ENCODE measurements at regions not wholly inside any gene's neighbourhood (a gene's known extent, or its start where the extent isn't known, plus 50 kb on each side); places are given as distances from the start of the nearest gene placed in this dataset.
"Not testable (repeated sequence)": the region's sequence is repeated elsewhere in the genome, so short reads cannot be mapped to it uniquely, and the experiment has no call there.

- in situ Hi-C loops (cut with HindIII; ENCODE audit: low sequenced_read_pairs), result no loop called here
Observed at GRCh38 chr13:104584481-104584880, 1518.3 kb upstream of the SLC10A2 start.

- in situ Hi-C loops (cut with HindIII; ENCODE audit: low sequenced_read_pairs), result no loop called here
Observed at GRCh38 chr13:104580931-104581330, 1514.7 kb upstream of the SLC10A2 start.

- in situ Hi-C loops (cut with HindIII; ENCODE audit: low sequenced_read_pairs), result no loop called here
Observed at GRCh38 chr13:104577071-104577815, 1511.0 kb upstream of the SLC10A2 start.

GRCh38 chr13:104571893-104572229, 1505.6 kb upstream of the SLC10A2 start:
- in situ Hi-C loops (cut with HindIII; ENCODE audit: low sequenced_read_pairs), result loop anchor here (25.0 kb wide), 1 partner anchor 1965 kb away; the partner anchor contains the start of gene EFNB2

GRCh38 chr13:104571161-104571892, 1505.1 kb upstream of the SLC10A2 start:
- in situ Hi-C loops (cut with HindIII; ENCODE audit: low sequenced_read_pairs), result loop anchor here (25.0 kb wide), 1 partner anchor 1966 kb away; the partner anchor contains the start of gene EFNB2

GRCh38 chr13:104567114-104567513, 1500.9 kb upstream of the SLC10A2 start:
- in situ Hi-C loops (cut with HindIII; ENCODE audit: low sequenced_read_pairs), result loop anchor here (25.0 kb wide), 1 partner anchor 1970 kb away; the partner anchor contains the start of gene EFNB2

GRCh38 chr13:104565888-104566287, 1499.7 kb upstream of the SLC10A2 start:
- in situ Hi-C loops (cut with HindIII; ENCODE audit: low sequenced_read_pairs), result loop anchor here (25.0 kb wide), 1 partner anchor 1971 kb away; the partner anchor contains the start of gene EFNB2

GRCh38 chr13:104553896-104554295, 1487.7 kb upstream of the SLC10A2 start:
- in situ Hi-C loops (cut with HindIII; ENCODE audit: low sequenced_read_pairs), result loop anchor here (25.0 kb wide), 1 partner anchor 1983 kb away; the partner anchor contains the start of gene EFNB2

- in situ Hi-C loops (cut with HindIII; ENCODE audit: low sequenced_read_pairs), result loop anchor here (25.0 kb wide), 1 partner anchor 1984 kb away; the partner anchor contains the start of gene EFNB2
Observed at GRCh38 chr13:104553186-104553585, 1487.0 kb upstream of the SLC10A2 start.

- in situ Hi-C loops (cut with HindIII; ENCODE audit: low sequenced_read_pairs), result no loop called here
Observed at GRCh38 chr13:104534847-104535246, 1468.6 kb upstream of the SLC10A2 start.

- in situ Hi-C loops (cut with HindIII; ENCODE audit: low sequenced_read_pairs), result no loop called here
Observed at GRCh38 chr13:104532132-104532531, 1465.9 kb upstream of the SLC10A2 start.

- in situ Hi-C loops (cut with HindIII; ENCODE audit: low sequenced_read_pairs), result no loop called here
Observed at GRCh38 chr13:104530741-104531140, 1464.5 kb upstream of the SLC10A2 start.

GRCh38 chr13:104526561-104526960, 1460.3 kb upstream of the SLC10A2 start:
- in situ Hi-C loops (cut with HindIII; ENCODE audit: low sequenced_read_pairs), result no loop called here

- in situ Hi-C loops (cut with HindIII; ENCODE audit: low sequenced_read_pairs), result no loop called here
Observed at GRCh38 chr13:104525467-104525866, 1459.2 kb upstream of the SLC10A2 start.

GRCh38 chr13:104522235-104523072, 1456.2 kb upstream of the SLC10A2 start:
- in situ Hi-C loops (cut with HindIII; ENCODE audit: low sequenced_read_pairs), result no loop called here

- in situ Hi-C loops (cut with HindIII; ENCODE audit: low sequenced_read_pairs), result no loop called here
Observed at GRCh38 chr13:104510422-104510821, 1444.2 kb upstream of the SLC10A2 start.

- in situ Hi-C loops (cut with HindIII; ENCODE audit: low sequenced_read_pairs), result not testable (repeated sequence)
Observed at GRCh38 chr13:104493502-104493901, 1427.3 kb upstream of the SLC10A2 start.

GRCh38 chr13:104491916-104492315, 1425.7 kb upstream of the SLC10A2 start:
- in situ Hi-C loops (cut with HindIII; ENCODE audit: low sequenced_read_pairs), result no loop called here

- in situ Hi-C loops (cut with HindIII; ENCODE audit: low sequenced_read_pairs), result no loop called here
Observed at GRCh38 chr13:104487006-104487405, 1420.8 kb upstream of the SLC10A2 start.

- in situ Hi-C loops (cut with HindIII; ENCODE audit: low sequenced_read_pairs), result no loop called here
Observed at GRCh38 chr13:104485571-104485970, 1419.4 kb upstream of the SLC10A2 start.

- in situ Hi-C loops (cut with HindIII; ENCODE audit: low sequenced_read_pairs), result no loop called here
Observed at GRCh38 chr13:104483631-104484030, 1417.4 kb upstream of the SLC10A2 start.

All from DLD1 (cell line).